ENCODE measurements at regions not wholly inside any gene's neighbourhood (a gene's known extent, or its start where the extent isn't known, plus 50 kb on each side); places are given as distances from the start of the nearest gene placed in this dataset.

- TF ChIP-seq MYC (IDR thresholded peaks at IDR 0.05; ENCODE audit: low read depth, low read length) (no peak), CTCF (IDR thresholded peaks at IDR 0.05; ENCODE audit: low read depth, low read length) (no peak), POLR2A (IDR thresholded peaks at IDR 0.05; ENCODE audit: extremely low read depth, insufficient read length) (no peak), MAX (IDR thresholded peaks at IDR 0.05; ENCODE audit: low read depth, low read length) (no peak)
- no peak overlapping the region for H3K4me3 ChIP-seq (ENCODE audit: low read depth, low read length)
- no peak for DNase-seq (ENCODE audit: low read depth)
Measured at GRCh38 chr13:105441051-105441750, 1094.3 kb downstream of the EFNB2 start.

GRCh38 chr13:105436943-105437342, 1098.5 kb downstream of the EFNB2 start:
- TF ChIP-seq POLR2A (IDR thresholded peaks at IDR 0.05; ENCODE audit: extremely low read depth, insufficient read length) (no peak), CTCF (IDR thresholded peaks at IDR 0.05; ENCODE audit: low read depth, low read length) (no peak), MYC (IDR thresholded peaks at IDR 0.05; ENCODE audit: low read depth, low read length) (no peak), MAX (IDR thresholded peaks at IDR 0.05; ENCODE audit: low read depth, low read length) (no peak)
- DNase-seq (ENCODE audit: low read depth), result no peak
- H3K4me3 ChIP-seq (ENCODE audit: low read depth, low read length), result no peak overlapping the region

DNA sequence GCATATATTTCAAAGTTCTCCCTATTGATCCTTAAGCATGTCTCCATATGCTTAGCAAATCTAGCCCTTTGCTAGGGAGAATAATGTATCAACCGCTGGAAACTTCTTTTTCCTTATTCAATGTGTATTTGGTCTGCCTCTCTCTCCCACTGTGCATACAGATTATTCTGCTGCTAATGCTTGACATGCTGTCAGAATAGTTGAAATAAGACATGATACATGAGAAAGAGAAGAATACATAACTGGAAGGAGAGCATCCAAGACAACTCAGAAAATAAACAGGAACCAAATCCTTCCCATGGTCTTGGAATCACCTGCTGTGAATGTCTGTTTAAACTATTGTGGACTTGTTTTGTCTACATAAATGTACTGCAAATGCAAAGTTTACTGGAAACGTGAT, 1103.0 kb downstream of the EFNB2 start:
- no peak for DNase-seq (ENCODE audit: low read depth)
- TF ChIP-seq MAX (IDR thresholded peaks at IDR 0.05; ENCODE audit: low read depth, low read length) (no peak), MYC (IDR thresholded peaks at IDR 0.05; ENCODE audit: low read depth, low read length) (no peak), CTCF (IDR thresholded peaks at IDR 0.05; ENCODE audit: low read depth, low read length) (no peak), POLR2A (IDR thresholded peaks at IDR 0.05; ENCODE audit: extremely low read depth, insufficient read length) (no peak)
- no peak overlapping the region for H3K4me3 ChIP-seq (ENCODE audit: low read depth, low read length)

- no peak for DNase-seq (ENCODE audit: low read depth)
- no peak for TF ChIP-seq POLR2A (IDR thresholded peaks at IDR 0.05; ENCODE audit: extremely low read depth, insufficient read length)
- TF ChIP-seq CTCF (IDR thresholded peaks at IDR 0.05; ENCODE audit: low read depth, low read length), result no peak
- no peak for TF ChIP-seq MAX (IDR thresholded peaks at IDR 0.05; ENCODE audit: low read depth, low read length)
- TF ChIP-seq MYC (IDR thresholded peaks at IDR 0.05; ENCODE audit: low read depth, low read length), result no peak
- H3K4me3 ChIP-seq (ENCODE audit: low read depth, low read length), result no peak overlapping the region
Measured at GRCh38 chr13:105428811-105429210, 1106.7 kb downstream of the EFNB2 start.

- no peak overlapping the region for H3K4me3 ChIP-seq (ENCODE audit: low read depth, low read length)
- DNase-seq (ENCODE audit: low read depth), result no peak
- TF ChIP-seq CTCF (IDR thresholded peaks at IDR 0.05; ENCODE audit: low read depth, low read length), result no peak
- no peak for TF ChIP-seq POLR2A (IDR thresholded peaks at IDR 0.05; ENCODE audit: extremely low read depth, insufficient read length)
- TF ChIP-seq MAX (IDR thresholded peaks at IDR 0.05; ENCODE audit: low read depth, low read length), result no peak
- TF ChIP-seq MYC (IDR thresholded peaks at IDR 0.05; ENCODE audit: low read depth, low read length), result no peak
Measured at GRCh38 chr13:105426441-105426840, 1109.0 kb downstream of the EFNB2 start.

Measured in NB4 (cell line).